ENCODE measurements at regions not wholly inside any gene's neighbourhood (a gene's known extent, or its start where the extent isn't known, plus 50 kb on each side); places are given as distances from the start of the nearest gene placed in this dataset.

DNA sequence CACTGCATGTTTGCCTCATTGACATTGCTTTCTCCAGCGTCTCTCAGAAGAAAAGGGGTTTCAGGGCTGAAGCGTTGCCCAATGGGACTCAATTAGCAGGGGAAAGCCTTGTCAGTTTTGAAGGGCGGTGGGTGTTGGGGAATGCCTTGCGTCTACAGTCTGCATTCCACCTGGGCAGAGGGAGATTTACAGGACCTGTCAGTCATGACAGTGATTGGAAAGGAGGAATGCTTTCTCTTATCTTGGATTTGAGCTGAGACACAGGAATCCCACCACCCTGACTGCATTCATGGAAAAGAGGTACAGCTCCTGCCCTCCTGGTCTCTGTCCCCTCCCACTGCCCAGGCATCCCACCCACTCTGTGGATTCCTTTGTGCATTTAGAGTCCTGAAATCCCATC is 123.9 kb downstream of the ACKR3 start:
- no peak overlapping the region for H3K9ac ChIP-seq (ENCODE audit: insufficient read length)
- DNase-seq (ENCODE audit: low read depth, low spot score): no peak
- H3K36me3 ChIP-seq (ENCODE audit: insufficient read depth, low read length): no peaks in the 10 kb centered on the region
- H3K9me3 ChIP-seq (ENCODE audit: low read depth, low read length): no peaks in the 10 kb centered on the region
- no peak for TF ChIP-seq EZH2 (IDR thresholded peaks at IDR 0.05)
- TF ChIP-seq POLR2AphosphoS5 (IDR thresholded peaks at IDR 0.05; ENCODE audit: borderline replicate concordance, low read depth, low read length): no peak
- TF ChIP-seq FOXP2 (optimal IDR thresholded peaks at IDR 0.05; ENCODE audit: control extremely low read depth, extremely low read length, insufficient read depth): no peak
- no peak overlapping the region for H3K27ac ChIP-seq
- no peak overlapping the region for H3K4me3 ChIP-seq

DNA sequence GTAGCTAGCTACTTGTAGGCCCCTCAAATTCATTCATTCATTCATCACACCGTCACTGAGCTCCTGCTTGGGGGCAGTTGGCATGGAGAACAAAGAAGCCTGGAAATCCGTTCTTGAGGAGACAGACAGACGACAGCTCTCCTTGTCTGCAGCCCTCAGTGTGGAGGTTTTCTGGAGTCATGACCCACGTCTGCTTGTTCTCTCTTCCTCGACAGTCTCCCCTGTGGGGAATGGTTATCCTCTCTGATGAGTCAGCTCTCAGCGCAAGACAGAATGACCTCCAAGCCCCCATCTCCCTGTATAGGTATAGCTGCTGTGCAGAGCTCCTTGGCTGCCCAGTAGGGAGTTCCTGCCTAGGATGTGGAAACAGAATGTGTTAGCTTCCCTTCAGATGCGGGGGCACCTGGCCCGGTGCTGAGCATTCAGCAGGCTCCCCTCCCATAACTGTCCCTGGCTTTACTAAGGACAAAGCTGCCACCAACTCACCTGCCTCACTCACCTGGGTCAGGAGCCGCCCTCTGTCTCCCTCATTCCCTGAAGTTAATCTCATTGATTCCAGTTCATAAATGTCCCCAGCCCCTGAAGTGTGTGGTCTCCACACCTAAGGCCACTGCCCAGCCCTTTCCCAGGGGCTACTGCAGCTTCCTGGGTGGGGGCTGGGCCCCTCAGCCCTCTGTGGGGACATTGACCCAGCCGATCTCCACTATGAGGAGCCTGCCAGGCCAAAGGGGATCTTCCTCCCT is 124.7 kb downstream of the ACKR3 start:
- Histone ChIP-seq H3K4me3 (no peak overlapping the region), H3K27ac (no peak overlapping the region), H3K9me3 (ENCODE audit: low read depth, low read length) (no peaks in the 10 kb centered on the region), H3K9ac (ENCODE audit: insufficient read length) (no peak overlapping the region), H3K36me3 (ENCODE audit: insufficient read depth, low read length) (no peaks in the 10 kb centered on the region)
- DNase-seq (ENCODE audit: low read depth, low spot score): no peak
- TF ChIP-seq FOXP2 (optimal IDR thresholded peaks at IDR 0.05; ENCODE audit: control extremely low read depth, extremely low read length, insufficient read depth): no peak
- TF ChIP-seq POLR2AphosphoS5 (IDR thresholded peaks at IDR 0.05; ENCODE audit: borderline replicate concordance, low read depth, low read length): no peak
- no peak for TF ChIP-seq EZH2 (IDR thresholded peaks at IDR 0.05)

DNA sequence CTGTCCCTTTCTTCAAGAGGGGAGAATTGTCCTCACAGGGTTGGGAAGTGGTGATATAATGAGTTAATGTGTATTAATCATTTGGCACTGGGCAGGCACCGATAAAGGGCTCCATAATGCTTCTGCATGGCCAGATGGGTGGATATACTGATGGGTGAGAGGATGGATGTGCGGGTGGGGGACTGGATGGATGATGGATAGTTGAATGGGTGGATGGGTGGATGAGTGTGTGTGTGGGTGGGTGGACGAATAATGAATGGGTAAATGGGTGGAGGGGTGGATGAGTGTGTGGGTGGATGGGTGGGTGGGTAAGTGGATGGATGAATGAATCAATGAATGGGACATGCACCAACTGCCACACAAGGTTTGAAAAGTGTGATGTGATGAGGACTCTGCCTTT is 127.2 kb downstream of the ACKR3 start:
- no peaks in the 10 kb centered on the region for H3K9me3 ChIP-seq (ENCODE audit: low read depth, low read length)
- H3K9ac ChIP-seq (ENCODE audit: insufficient read length): no peak overlapping the region
- TF ChIP-seq FOXP2 (optimal IDR thresholded peaks at IDR 0.05; ENCODE audit: control extremely low read depth, extremely low read length, insufficient read depth): no peak
- TF ChIP-seq POLR2AphosphoS5 (IDR thresholded peaks at IDR 0.05; ENCODE audit: borderline replicate concordance, low read depth, low read length): no peak
- TF ChIP-seq EZH2 (IDR thresholded peaks at IDR 0.05): no peak
- H3K36me3 ChIP-seq (ENCODE audit: insufficient read depth, low read length): no peaks in the 10 kb centered on the region
- no peak overlapping the region for H3K4me3 ChIP-seq
- H3K27ac ChIP-seq: no peak overlapping the region
- DNase-seq (ENCODE audit: low read depth, low spot score): no peak

DNA sequence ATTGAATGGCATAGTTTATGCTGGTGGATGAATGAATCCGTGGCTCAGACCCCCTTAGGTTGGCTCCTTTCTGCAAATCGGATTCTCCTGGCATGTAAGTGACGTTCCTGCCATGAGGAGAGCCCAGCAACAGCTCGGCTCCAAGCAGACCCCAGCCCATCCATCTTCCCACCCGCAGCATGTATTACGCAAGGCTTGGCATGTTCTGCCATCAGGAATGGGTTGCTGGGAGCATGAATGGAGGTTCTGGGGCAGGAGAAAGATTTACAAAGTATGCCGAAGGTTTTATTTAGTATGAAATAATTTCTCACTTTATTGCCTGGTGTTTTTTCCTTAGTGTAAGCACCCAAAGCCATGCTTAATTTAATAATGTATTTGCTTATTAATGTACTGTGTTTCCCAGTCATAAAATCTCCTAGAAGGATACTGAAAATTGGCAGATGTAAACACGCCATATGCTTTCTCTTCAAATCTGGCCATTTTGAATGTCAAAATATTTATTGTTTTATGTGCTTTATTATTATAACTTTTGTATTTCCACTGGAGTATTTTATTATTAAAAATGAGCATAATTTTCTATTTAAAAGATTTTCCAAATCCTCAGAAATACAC is 128.5 kb downstream of the ACKR3 start:
- no peak for DNase-seq (ENCODE audit: low read depth, low spot score)
- H3K9ac ChIP-seq (ENCODE audit: insufficient read length): no peak overlapping the region
- H3K4me3 ChIP-seq: no peak overlapping the region
- no peaks in the 10 kb centered on the region for H3K36me3 ChIP-seq (ENCODE audit: insufficient read depth, low read length)
- no peak overlapping the region for H3K27ac ChIP-seq
- TF ChIP-seq POLR2AphosphoS5 (IDR thresholded peaks at IDR 0.05; ENCODE audit: borderline replicate concordance, low read depth, low read length) (no peak), EZH2 (IDR thresholded peaks at IDR 0.05) (no peak), FOXP2 (optimal IDR thresholded peaks at IDR 0.05; ENCODE audit: control extremely low read depth, extremely low read length, insufficient read depth) (no peak)
- H3K9me3 ChIP-seq (ENCODE audit: low read depth, low read length): no peaks in the 10 kb centered on the region

DNA sequence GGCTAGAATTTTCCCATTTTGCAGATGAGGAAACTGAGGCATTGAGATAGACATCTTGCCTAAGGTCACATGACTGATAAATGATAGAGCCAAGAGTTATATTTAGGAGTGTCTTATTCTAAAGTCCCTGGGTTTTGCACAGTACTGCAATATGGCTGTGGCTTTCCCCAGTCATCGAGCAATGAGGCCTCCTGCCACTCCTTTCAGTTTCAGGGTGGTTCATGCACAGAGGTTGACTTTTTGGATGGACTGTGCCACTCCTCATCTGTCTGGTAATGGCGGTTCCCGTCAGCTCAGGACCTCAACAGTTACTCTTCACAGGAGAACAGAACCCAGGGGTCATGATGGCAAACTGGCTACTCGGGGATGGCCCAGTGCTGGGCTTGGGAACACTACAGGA is 131.1 kb downstream of the ACKR3 start:
- Histone ChIP-seq H3K9me3 (ENCODE audit: low read depth, low read length) (no peaks in the 10 kb centered on the region), H3K27ac (no peak overlapping the region), H3K4me3 (no peak overlapping the region), H3K36me3 (ENCODE audit: insufficient read depth, low read length) (no peaks in the 10 kb centered on the region), H3K9ac (ENCODE audit: insufficient read length) (no peak overlapping the region)
- no peak for DNase-seq (ENCODE audit: low read depth, low spot score)
- TF ChIP-seq EZH2 (IDR thresholded peaks at IDR 0.05): no peak
- TF ChIP-seq POLR2AphosphoS5 (IDR thresholded peaks at IDR 0.05; ENCODE audit: borderline replicate concordance, low read depth, low read length): no peak
- no peak for TF ChIP-seq FOXP2 (optimal IDR thresholded peaks at IDR 0.05; ENCODE audit: control extremely low read depth, extremely low read length, insufficient read depth)

DNA sequence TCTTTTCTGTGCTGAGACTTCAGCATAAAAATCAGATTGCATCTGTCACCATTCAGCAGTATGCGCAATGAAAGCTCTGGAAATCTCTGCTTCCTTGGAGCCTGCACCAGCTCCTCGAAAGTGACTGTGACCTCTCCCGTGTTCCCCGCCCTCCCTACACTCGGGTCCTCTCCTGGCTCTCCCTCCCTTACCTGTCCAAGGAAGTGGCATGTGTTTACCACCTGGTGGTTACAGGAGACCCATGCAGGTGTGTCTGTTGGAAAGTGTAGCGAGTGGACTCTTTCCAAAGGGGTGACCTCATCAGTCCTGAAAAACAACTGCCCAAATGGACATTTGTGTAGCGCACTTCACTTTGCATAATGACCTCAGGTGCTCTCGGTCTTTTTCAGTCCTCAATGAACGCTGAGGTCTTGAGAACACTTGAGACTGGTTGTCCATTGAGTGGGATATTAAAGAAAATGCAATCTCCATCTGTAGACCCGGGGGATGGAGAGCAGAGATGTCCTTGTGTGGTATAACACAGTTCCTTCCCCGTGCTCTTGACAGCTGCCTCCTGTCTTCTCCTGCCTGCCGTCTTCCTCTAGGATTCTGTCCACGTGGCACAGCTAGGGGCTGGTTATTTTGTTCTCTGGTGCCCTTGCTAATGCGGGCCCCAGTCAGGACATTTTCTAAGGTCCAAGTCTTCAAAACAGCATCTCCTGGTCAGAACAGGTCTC is 133.2 kb downstream of the ACKR3 start:
- DNase-seq (ENCODE audit: low read depth, low spot score): no peak
- no peak overlapping the region for H3K27ac ChIP-seq
- no peak overlapping the region for H3K9ac ChIP-seq (ENCODE audit: insufficient read length)
- no peaks in the 10 kb centered on the region for H3K9me3 ChIP-seq (ENCODE audit: low read depth, low read length)
- no peak overlapping the region for H3K4me3 ChIP-seq
- TF ChIP-seq EZH2 (IDR thresholded peaks at IDR 0.05) (no peak), FOXP2 (optimal IDR thresholded peaks at IDR 0.05; ENCODE audit: control extremely low read depth, extremely low read length, insufficient read depth) (no peak), POLR2AphosphoS5 (IDR thresholded peaks at IDR 0.05; ENCODE audit: borderline replicate concordance, low read depth, low read length) (no peak)
- H3K36me3 ChIP-seq (ENCODE audit: insufficient read depth, low read length): no peaks in the 10 kb centered on the region

DNA sequence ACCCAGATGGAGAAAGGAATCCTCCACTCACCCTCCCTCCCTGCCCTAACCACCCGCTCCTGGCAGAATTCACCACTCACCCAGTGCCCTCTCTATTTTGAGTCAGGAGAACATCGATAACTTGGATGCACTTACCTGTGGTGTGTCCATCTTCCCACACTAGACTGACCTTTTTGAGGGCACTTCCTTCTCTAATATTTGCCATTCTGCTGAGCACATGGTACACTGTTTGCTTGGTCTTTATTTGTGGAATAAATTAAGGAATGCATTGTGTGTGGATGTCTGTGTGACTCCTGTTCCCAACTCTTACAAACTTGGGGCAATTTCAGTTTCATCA is 133.7 kb downstream of the ACKR3 start:
- no peak overlapping the region for H3K9ac ChIP-seq (ENCODE audit: insufficient read length)
- no peaks in the 10 kb centered on the region for H3K9me3 ChIP-seq (ENCODE audit: low read depth, low read length)
- no peak for TF ChIP-seq EZH2 (IDR thresholded peaks at IDR 0.05)
- no peak for TF ChIP-seq FOXP2 (optimal IDR thresholded peaks at IDR 0.05; ENCODE audit: control extremely low read depth, extremely low read length, insufficient read depth)
- TF ChIP-seq POLR2AphosphoS5 (IDR thresholded peaks at IDR 0.05; ENCODE audit: borderline replicate concordance, low read depth, low read length): no peak
- H3K4me3 ChIP-seq: no peak overlapping the region
- H3K27ac ChIP-seq: no peak overlapping the region
- no peak for DNase-seq (ENCODE audit: low read depth, low spot score)
- H3K36me3 ChIP-seq (ENCODE audit: insufficient read depth, low read length): no peaks in the 10 kb centered on the region

DNA sequence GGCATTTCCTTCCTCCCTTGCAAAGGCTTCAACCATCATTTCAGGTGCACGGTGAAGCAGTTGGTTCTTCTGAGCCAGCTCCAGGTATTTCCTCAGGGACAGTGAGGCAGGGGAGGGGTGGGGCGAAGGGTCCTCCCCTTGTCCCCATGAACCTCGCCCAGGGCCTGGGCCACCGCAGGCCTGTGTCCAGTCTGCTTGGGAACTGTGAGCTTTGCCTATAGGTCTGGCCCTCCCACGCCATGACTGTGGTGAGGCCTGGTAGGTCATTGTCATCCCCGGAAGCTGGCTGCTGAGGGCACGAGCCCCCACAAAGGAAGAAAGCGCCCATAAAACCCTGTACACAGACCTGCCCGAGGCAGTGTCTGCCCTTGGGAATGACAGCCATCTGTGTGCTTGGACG is 134.3 kb downstream of the ACKR3 start:
- TF ChIP-seq POLR2AphosphoS5 (IDR thresholded peaks at IDR 0.05; ENCODE audit: borderline replicate concordance, low read depth, low read length) (no peak), FOXP2 (optimal IDR thresholded peaks at IDR 0.05; ENCODE audit: control extremely low read depth, extremely low read length, insufficient read depth) (no peak), EZH2 (IDR thresholded peaks at IDR 0.05) (no peak)
- H3K9ac ChIP-seq (ENCODE audit: insufficient read length): no peak overlapping the region

More for the DNA sequence above, 134.3 kb downstream of the ACKR3 start:
- H3K27ac ChIP-seq: no peak overlapping the region
- H3K9me3 ChIP-seq (ENCODE audit: low read depth, low read length): no peaks in the 10 kb centered on the region
- no peak for DNase-seq (ENCODE audit: low read depth, low spot score)
- no peak overlapping the region for H3K4me3 ChIP-seq
- H3K36me3 ChIP-seq (ENCODE audit: insufficient read depth, low read length): no peaks in the 10 kb centered on the region
